ENCODE measurements at regions not wholly inside any gene's neighbourhood (a gene's known extent, or its start where the extent isn't known, plus 50 kb on each side); places are given as distances from the start of the nearest gene placed in this dataset.

DNA sequence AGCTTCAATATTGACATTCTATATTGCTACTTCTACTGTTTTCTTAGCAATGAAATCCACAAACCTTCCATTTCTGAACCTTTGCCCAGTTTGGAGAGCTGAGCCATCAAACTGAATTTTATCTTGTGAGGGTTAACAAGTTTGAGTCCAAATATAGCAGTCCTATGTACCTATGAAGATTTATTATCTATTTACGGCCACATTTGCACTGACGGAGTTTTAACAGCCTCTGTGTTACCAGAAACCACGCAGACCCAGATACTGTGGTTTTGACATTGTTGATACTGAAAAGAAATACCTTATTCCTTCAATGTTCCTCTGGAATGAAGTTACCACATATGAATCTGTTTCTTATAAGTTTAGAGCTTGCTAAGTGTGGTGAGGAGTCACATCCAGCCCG is 172.6 kb downstream of the FGFR2 start:
- in situ Hi-C loops (cut with HindIII; ENCODE audit: low pct_unique_long_range_greater_than_20kb, low sequenced_read_pairs) = no loop called here
- no peak for DNase-seq (ENCODE audit: low read depth)

DNA sequence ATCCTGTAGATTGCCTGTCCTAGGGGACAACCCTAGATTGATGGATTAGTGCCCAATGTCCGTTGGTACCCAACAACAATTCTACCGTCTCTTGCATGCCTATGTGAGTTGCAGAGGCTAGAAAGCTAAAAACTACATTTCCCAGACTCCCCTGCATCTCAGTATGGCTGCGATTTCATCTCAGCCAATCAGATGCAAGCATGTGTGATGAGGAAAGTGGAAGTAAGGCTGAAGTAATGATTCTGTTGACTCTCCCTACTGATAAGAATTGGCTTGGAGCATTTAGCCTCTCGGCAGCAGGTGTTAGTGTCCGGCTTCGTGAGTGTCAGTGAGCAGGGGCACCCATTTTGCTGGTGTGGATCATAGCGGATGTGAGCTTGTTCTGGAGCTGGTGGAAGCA is 171.9 kb downstream of the FGFR2 start:
- DNase-seq (ENCODE audit: low read depth) = no peak

More for the DNA sequence above, 171.9 kb downstream of the FGFR2 start:
- in situ Hi-C loops (cut with HindIII; ENCODE audit: low pct_unique_long_range_greater_than_20kb, low sequenced_read_pairs) = no loop called here

Data from Caki2 (cell line).